ENCODE measurements at regions not wholly inside any gene's neighbourhood (a gene's known extent, or its start where the extent isn't known, plus 50 kb on each side); places are given as distances from the start of the nearest gene placed in this dataset.

GRCh38 chr4:125911481-125911880, 596.7 kb downstream of the FAT4 start:
- no peak for DNase-seq (ENCODE audit: low read depth in 2 of 3, low spot score in 1 of 3)

GRCh38 chr4:125917559-125917958, 602.8 kb downstream of the FAT4 start:
- DNase-seq (ENCODE audit: low read depth in 2 of 3, low spot score in 1 of 3) = no peak

GRCh38 chr4:125928652-125929051, 613.9 kb downstream of the FAT4 start:
- no peak for DNase-seq (ENCODE audit: low read depth in 2 of 3, low spot score in 1 of 3)

- no peak for DNase-seq (ENCODE audit: low read depth in 2 of 3, low spot score in 1 of 3)
These were observed 623.8 kb downstream of the FAT4 start for GRCh38 chr4:125938541-125938940.

GRCh38 chr4:125940426-125940825, 625.7 kb downstream of the FAT4 start:
- no peak for DNase-seq (ENCODE audit: low read depth in 2 of 3, low spot score in 1 of 3)

GRCh38 chr4:125944966-125945365, 630.2 kb downstream of the FAT4 start:
- no peak for DNase-seq (ENCODE audit: low read depth in 2 of 3, low spot score in 1 of 3)

GRCh38 chr4:125948021-125948420, 633.3 kb downstream of the FAT4 start:
- no peak for DNase-seq (ENCODE audit: low read depth in 2 of 3, low spot score in 1 of 3)

GRCh38 chr4:125951261-125951887, 636.6 kb downstream of the FAT4 start:
- DNase-seq (ENCODE audit: low read depth in 2 of 3, low spot score in 1 of 3) = no peak

- DNase-seq (ENCODE audit: low read depth in 2 of 3, low spot score in 1 of 3) = no peak
These were observed 637.9 kb downstream of the FAT4 start for GRCh38 chr4:125952631-125953030.

- no peak for DNase-seq (ENCODE audit: low read depth in 2 of 3, low spot score in 1 of 3)
These were observed 641.5 kb downstream of the FAT4 start for GRCh38 chr4:125956276-125956675.

- DNase-seq (ENCODE audit: low read depth in 2 of 3, low spot score in 1 of 3) = no peak
These were observed 643.8 kb downstream of the FAT4 start for GRCh38 chr4:125958519-125958918.

- no peak for DNase-seq (ENCODE audit: low read depth in 2 of 3, low spot score in 1 of 3)
These were observed 646.9 kb downstream of the FAT4 start for GRCh38 chr4:125961626-125962025.

- DNase-seq (ENCODE audit: low read depth in 2 of 3, low spot score in 1 of 3) = no peak
These were observed 661.2 kb downstream of the FAT4 start for GRCh38 chr4:125975861-125976397.

- no peak for DNase-seq (ENCODE audit: low read depth in 2 of 3, low spot score in 1 of 3)
These were observed 665.2 kb downstream of the FAT4 start for GRCh38 chr4:125979950-125980349.

- DNase-seq (ENCODE audit: low read depth in 2 of 3, low spot score in 1 of 3) = no peak
These were observed 668.4 kb downstream of the FAT4 start for GRCh38 chr4:125983168-125983567.

GRCh38 chr4:125985856-125986255, 671.1 kb downstream of the FAT4 start:
- DNase-seq (ENCODE audit: low read depth in 2 of 3, low spot score in 1 of 3) = no peak

GRCh38 chr4:125986307-125986706, 671.6 kb downstream of the FAT4 start:
- no peak for DNase-seq (ENCODE audit: low read depth in 2 of 3, low spot score in 1 of 3)

GRCh38 chr4:125988464-125988863, 673.7 kb downstream of the FAT4 start:
- DNase-seq (ENCODE audit: low read depth in 2 of 3, low spot score in 1 of 3) = no peak

- no peak for DNase-seq (ENCODE audit: low read depth in 2 of 3, low spot score in 1 of 3)
These were observed 676.6 kb downstream of the FAT4 start for GRCh38 chr4:125991398-125991797.

- DNase-seq (ENCODE audit: low read depth in 2 of 3, low spot score in 1 of 3) = no peak
These were observed 678.1 kb downstream of the FAT4 start for GRCh38 chr4:125992891-125993290.

GRCh38 chr4:125994024-125994423, 679.3 kb downstream of the FAT4 start:
- no peak for DNase-seq (ENCODE audit: low read depth in 2 of 3, low spot score in 1 of 3)

- no peak for DNase-seq (ENCODE audit: low read depth in 2 of 3, low spot score in 1 of 3)
These were observed 679.7 kb downstream of the FAT4 start for GRCh38 chr4:125994430-125994829.

- DNase-seq (ENCODE audit: low read depth in 2 of 3, low spot score in 1 of 3) = no peak
These were observed 690.2 kb downstream of the FAT4 start for GRCh38 chr4:126004941-126005340.

Measured in stimulated activated CD4-positive, alpha-beta T cell treated with anti-CD3 and anti-CD28 coated beads, Interleukin-12 subunit alpha, Interleukin-12 subunit beta, amount 100 ng/mL, for 48 hours (primary cell).